ENCODE measurements at regions not wholly inside any gene's neighbourhood (a gene's known extent, or its start where the extent isn't known, plus 50 kb on each side); places are given as distances from the start of the nearest gene placed in this dataset.

GRCh38 chr16:61045931-61046330 is 990.3 kb downstream of the CDH8 start:
- TF ChIP-seq, protein P1, sequence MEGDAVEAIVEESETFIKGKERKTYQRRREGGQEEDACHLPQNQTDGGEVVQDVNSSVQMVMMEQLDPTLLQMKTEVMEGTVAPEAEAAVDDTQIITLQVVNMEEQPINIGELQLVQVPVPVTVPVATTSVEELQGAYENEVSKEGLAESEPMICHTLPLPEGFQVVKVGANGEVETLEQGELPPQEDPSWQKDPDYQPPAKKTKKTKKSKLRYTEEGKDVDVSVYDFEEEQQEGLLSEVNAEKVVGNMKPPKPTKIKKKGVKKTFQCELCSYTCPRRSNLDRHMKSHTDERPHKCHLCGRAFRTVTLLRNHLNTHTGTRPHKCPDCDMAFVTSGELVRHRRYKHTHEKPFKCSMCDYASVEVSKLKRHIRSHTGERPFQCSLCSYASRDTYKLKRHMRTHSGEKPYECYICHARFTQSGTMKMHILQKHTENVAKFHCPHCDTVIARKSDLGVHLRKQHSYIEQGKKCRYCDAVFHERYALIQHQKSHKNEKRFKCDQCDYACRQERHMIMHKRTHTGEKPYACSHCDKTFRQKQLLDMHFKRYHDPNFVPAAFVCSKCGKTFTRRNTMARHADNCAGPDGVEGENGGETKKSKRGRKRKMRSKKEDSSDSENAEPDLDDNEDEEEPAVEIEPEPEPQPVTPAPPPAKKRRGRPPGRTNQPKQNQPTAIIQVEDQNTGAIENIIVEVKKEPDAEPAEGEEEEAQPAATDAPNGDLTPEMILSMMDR (conservative IDR thresholded peaks at IDR 0.05; ENCODE audit: low read depth, low read length), result no peak
- no peak for TF ChIP-seq EZH2 (IDR thresholded peaks at IDR 0.05; ENCODE audit: low read length, unreplicated experiment)

All from PC-3 (cell line).